ENCODE measurements at regions not wholly inside any gene's neighbourhood (a gene's known extent, or its start where the extent isn't known, plus 50 kb on each side); places are given as distances from the start of the nearest gene placed in this dataset.

DNA sequence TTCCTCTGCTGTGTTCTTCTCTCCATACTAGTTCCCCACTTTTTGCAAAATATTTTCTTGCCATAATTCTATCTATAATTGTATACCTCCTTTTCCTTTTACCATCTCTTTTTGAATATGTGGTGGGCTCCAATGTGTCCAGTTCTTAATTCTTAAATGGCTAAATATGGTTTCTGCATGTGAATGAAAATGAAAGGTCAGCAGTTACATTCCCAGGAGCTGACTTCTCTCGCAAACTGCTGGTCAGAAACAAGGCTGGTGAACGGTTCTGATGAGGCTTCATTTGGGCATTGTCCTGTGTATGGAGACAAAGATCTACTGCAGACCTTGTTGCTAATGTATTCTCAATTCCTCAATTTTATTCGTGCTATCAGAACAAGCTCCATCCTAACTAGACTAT lies 309.2 kb downstream of the SNX13 start:
- peaks cover 8 to 23% of the 10 kb centered on the region in 2 donors for H3K27me3 Mint-ChIP-seq
- no peaks in the 10 kb centered on the region for H3K36me3 Mint-ChIP-seq
- DNase-seq (ENCODE audit: low spot score) = no peak
- H3K27ac Mint-ChIP-seq = no peak overlapping the region
- no peak overlapping the region for H3K4me3 Mint-ChIP-seq
- H3K4me1 Mint-ChIP-seq (ENCODE audit: low read depth in 2 of 2) = no peaks in the 10 kb centered on the region
- H3K9me3 Mint-ChIP-seq = peaks cover 3% of the 10 kb centered on the region
- no peak for ATAC-seq

DNA sequence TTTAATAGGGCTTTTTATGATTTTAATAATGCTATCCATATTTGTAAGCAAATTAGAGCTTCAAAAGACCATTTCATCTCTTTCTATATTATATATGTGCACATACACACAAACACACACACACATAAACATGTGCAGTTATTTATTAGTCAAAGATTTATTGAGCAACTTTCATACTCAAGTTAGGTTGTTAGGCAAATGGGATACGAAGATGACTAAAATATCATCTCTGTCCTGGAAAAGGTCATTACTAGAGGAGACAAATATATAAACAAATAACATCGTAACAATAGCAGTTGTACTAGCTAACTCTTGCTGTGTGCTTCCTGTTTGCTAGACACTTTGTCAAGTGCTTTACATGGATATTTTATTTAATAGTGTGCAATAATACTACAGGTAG lies 307.9 kb downstream of the SNX13 start:
- Mint-ChIP-seq H3K4me3 (no peak overlapping the region), H3K36me3 (no peaks in the 10 kb centered on the region), H3K27ac (no peak overlapping the region), H3K4me1 (ENCODE audit: low read depth in 2 of 2) (no peaks in the 10 kb centered on the region), H3K9me3 (peaks cover 3% of the 10 kb centered on the region), H3K27me3 (peaks cover 13 to 29% of the 10 kb centered on the region in 2 donors)
- DNase-seq (ENCODE audit: low spot score) = no peak
- no peak for ATAC-seq

DNA sequence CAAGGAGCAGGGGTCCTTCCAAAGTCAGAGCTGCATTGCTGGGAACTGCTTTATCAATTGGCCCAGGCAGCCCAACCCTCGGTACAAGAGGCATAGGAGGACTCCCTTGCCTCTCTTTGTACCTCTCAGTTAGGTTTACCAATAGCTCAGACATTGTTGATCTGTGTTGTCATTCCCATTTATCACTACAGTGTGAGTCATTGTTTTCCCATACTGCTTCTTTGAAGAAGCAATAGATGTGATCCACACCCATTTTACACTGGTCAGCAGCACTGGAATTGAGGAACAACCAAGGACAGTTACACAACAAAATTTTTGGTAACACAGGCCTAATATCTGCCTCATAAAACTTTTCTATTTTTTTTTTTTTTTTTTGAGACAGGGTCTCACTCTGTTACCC lies 307.2 kb downstream of the SNX13 start:
- ATAC-seq = no peak
- no peaks in the 10 kb centered on the region for H3K36me3 Mint-ChIP-seq
- no peak overlapping the region for H3K4me3 Mint-ChIP-seq
- H3K27me3 Mint-ChIP-seq = peaks cover 13 to 29% of the 10 kb centered on the region in 2 donors
- DNase-seq (ENCODE audit: low spot score) = no peak
- no peaks in the 10 kb centered on the region for H3K4me1 Mint-ChIP-seq (ENCODE audit: low read depth in 2 of 2)
- no peak overlapping the region for H3K27ac Mint-ChIP-seq
- peaks cover 3% of the 10 kb centered on the region for H3K9me3 Mint-ChIP-seq

DNA sequence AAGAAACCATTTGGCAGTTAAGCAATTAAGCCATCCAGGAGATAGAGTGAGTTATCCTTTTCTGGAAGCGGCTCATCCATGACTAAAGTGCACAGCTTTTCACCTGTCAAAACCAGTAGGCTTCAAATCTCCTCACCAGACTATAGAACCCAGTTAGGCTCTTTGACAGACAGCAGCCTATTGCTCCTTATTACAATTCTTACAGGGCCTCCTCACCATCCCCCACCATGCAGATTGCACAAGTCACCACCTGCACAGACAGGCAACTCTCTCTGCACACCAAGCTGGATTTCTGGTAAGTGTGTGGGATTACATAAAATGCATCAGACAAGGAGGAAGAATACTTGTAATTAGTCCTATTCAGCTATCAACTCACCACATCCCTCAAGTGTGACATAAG lies 301.6 kb downstream of the SNX13 start:
- H3K27me3 Mint-ChIP-seq = peaks cover 15 to 27% of the 10 kb centered on the region in 2 donors

GRCh38 chr7:17640730-17641377 lies 299.4 kb downstream of the SNX13 start:
- Mint-ChIP-seq H3K27ac (no peak overlapping the region), H3K9me3 (no peaks in the 10 kb centered on the region), H3K4me3 (no peak overlapping the region), H3K36me3 (no peaks in the 10 kb centered on the region), H3K27me3 (peaks cover 12 to 13% of the 10 kb centered on the region in 2 donors), H3K4me1 (ENCODE audit: low read depth in 2 of 2) (no peaks in the 10 kb centered on the region)
- ATAC-seq (no peak), DNase-seq (ENCODE audit: low spot score) (no peak)

More for the DNA sequence above, 301.6 kb downstream of the SNX13 start:
- no peaks in the 10 kb centered on the region for H3K36me3 Mint-ChIP-seq
- no peak for DNase-seq (ENCODE audit: low spot score)
- no peak overlapping the region for H3K4me3 Mint-ChIP-seq
- ATAC-seq = no peak
- H3K4me1 Mint-ChIP-seq (ENCODE audit: low read depth in 2 of 2) = no peaks in the 10 kb centered on the region
- H3K9me3 Mint-ChIP-seq = no peaks in the 10 kb centered on the region
- no peak overlapping the region for H3K27ac Mint-ChIP-seq

DNA sequence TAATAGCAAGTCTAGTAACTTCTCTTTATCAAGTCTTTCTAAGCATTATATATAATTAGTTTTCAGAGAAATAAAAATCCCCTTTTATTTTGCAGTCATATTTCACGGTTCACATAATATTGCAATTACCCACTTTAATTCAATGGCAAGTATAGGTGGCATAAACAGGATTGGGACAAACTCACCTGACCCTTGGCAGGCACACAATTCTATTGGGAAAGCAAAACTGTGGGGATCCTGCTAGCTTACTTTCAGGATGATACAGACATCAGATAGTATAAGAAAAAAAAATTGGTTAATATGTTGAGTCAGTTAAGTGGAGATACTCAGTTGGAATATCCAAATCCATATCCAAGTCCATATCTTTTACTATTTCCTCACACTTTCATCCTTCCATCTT lies 294.8 kb downstream of the SNX13 start:
- H3K4me1 Mint-ChIP-seq (ENCODE audit: low read depth in 2 of 2) = no peaks in the 10 kb centered on the region
- no peak overlapping the region for H3K4me3 Mint-ChIP-seq
- no peak overlapping the region for H3K27ac Mint-ChIP-seq
- peaks cover 3 to 18% of the 10 kb centered on the region in 2 donors for H3K27me3 Mint-ChIP-seq
- no peaks in the 10 kb centered on the region for H3K9me3 Mint-ChIP-seq
- ATAC-seq (no peak), DNase-seq (ENCODE audit: low spot score) (no peak)
- no peaks in the 10 kb centered on the region for H3K36me3 Mint-ChIP-seq

- H3K27ac Mint-ChIP-seq = no peak overlapping the region
- no peaks in the 10 kb centered on the region for H3K36me3 Mint-ChIP-seq
- H3K4me3 Mint-ChIP-seq = no peak overlapping the region
- H3K27me3 Mint-ChIP-seq = peaks cover 3 to 20% of the 10 kb centered on the region in 2 donors
- H3K9me3 Mint-ChIP-seq = no peaks in the 10 kb centered on the region
- DNase-seq (ENCODE audit: low spot score) (no peak), ATAC-seq (no peak)
- H3K4me1 Mint-ChIP-seq (ENCODE audit: low read depth in 2 of 2) = no peaks in the 10 kb centered on the region
These were observed 293.9 kb downstream of the SNX13 start for GRCh38 chr7:17646253-17646956.

DNA sequence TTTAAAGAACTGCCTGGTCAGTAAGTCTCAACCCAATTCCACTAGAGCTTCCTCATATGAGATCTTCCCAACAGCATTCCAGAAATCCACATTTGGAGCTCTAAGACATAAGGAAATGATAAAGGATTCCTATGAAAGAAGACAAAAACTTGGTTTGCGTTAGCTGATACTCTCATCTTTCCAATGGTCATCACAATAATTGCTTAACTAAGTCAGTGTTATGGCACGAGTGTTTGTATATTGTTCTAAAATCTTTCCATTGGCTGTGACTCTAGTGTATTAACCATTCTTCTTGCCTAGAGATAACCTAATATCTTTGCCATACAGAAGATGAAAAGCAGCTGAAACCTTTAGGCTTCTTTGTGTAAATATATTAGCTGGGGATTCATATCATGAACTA lies 289.0 kb downstream of the SNX13 start:
- no peaks in the 10 kb centered on the region for H3K9me3 Mint-ChIP-seq
- no peaks in the 10 kb centered on the region for H3K4me1 Mint-ChIP-seq (ENCODE audit: low read depth in 2 of 2)
- no peaks in the 10 kb centered on the region for H3K36me3 Mint-ChIP-seq
- H3K27ac Mint-ChIP-seq = no peak overlapping the region
- no peak for ATAC-seq
- H3K4me3 Mint-ChIP-seq = no peak overlapping the region
- peaks cover 6 to 23% of the 10 kb centered on the region in 2 donors for H3K27me3 Mint-ChIP-seq
- no peak for DNase-seq (ENCODE audit: low spot score)

GRCh38 chr7:17651863-17652385 lies 288.4 kb downstream of the SNX13 start:
- Mint-ChIP-seq H3K27ac (no peak overlapping the region), H3K27me3 (peaks cover 6 to 23% of the 10 kb centered on the region in 2 donors), H3K4me1 (ENCODE audit: low read depth in 2 of 2) (peaks cover 0 to 1% of the 10 kb centered on the region in 2 donors), H3K36me3 (no peaks in the 10 kb centered on the region), H3K9me3 (no peaks in the 10 kb centered on the region), H3K4me3 (no peak overlapping the region)
- DNase-seq (ENCODE audit: low spot score) (no peak), ATAC-seq (no peak)

GRCh38 chr7:17654940-17655339 lies 285.4 kb downstream of the SNX13 start:
- no peak overlapping the region for H3K27ac Mint-ChIP-seq
- DNase-seq (ENCODE audit: low spot score) (no peak), ATAC-seq (no peak)
- H3K36me3 Mint-ChIP-seq = no peaks in the 10 kb centered on the region
- no peak overlapping the region for H3K4me3 Mint-ChIP-seq
- no peaks in the 10 kb centered on the region for H3K9me3 Mint-ChIP-seq
- H3K4me1 Mint-ChIP-seq (ENCODE audit: low read depth in 2 of 2) = peaks cover 0 to 3% of the 10 kb centered on the region in 2 donors
- H3K27me3 Mint-ChIP-seq = peaks cover 6 to 16% of the 10 kb centered on the region in 2 donors

DNA sequence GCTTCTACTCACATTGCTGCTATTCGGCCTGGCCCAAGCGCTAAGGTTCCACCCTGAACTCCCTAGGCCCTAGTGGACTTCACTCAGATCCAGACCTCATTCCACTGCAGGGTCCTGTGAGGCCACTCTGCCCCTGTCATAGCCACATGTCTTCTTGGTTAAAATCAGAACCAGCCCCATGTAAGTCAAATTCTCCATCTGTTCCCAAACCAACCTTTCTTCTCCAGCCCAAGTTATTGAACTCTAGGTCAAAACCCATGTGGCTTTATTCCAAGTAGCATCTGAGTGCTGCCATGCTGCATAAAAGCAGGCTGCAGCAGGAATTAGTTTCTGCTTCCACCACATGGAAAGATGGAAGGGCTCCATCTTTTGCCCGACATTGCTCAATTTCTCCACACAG lies 281.2 kb downstream of the SNX13 start:
- peaks cover 2 to 8% of the 10 kb centered on the region in 2 donors for H3K27me3 Mint-ChIP-seq

GRCh38 chr7:17660116-17660515 lies 280.2 kb downstream of the SNX13 start:
- no peak overlapping the region for H3K27ac Mint-ChIP-seq
- H3K4me1 Mint-ChIP-seq (ENCODE audit: low read depth in 2 of 2) = peaks cover 0 to 3% of the 10 kb centered on the region in 2 donors
- ATAC-seq (no peak), DNase-seq (ENCODE audit: low spot score) (no peak)
- no peak overlapping the region for H3K4me3 Mint-ChIP-seq
- H3K27me3 Mint-ChIP-seq = peaks cover 0 to 8% of the 10 kb centered on the region in 2 donors
- H3K36me3 Mint-ChIP-seq = no peaks in the 10 kb centered on the region
- no peaks in the 10 kb centered on the region for H3K9me3 Mint-ChIP-seq

More for the DNA sequence above, 281.2 kb downstream of the SNX13 start:
- no peak overlapping the region for H3K4me3 Mint-ChIP-seq
- DNase-seq (ENCODE audit: low spot score) (no peak), ATAC-seq (no peak)
- no peak overlapping the region for H3K27ac Mint-ChIP-seq
- no peaks in the 10 kb centered on the region for H3K9me3 Mint-ChIP-seq
- H3K4me1 Mint-ChIP-seq (ENCODE audit: low read depth in 2 of 2) = peaks cover 0 to 3% of the 10 kb centered on the region in 2 donors
- no peaks in the 10 kb centered on the region for H3K36me3 Mint-ChIP-seq

GRCh38 chr7:17661982-17662585 lies 278.2 kb downstream of the SNX13 start:
- Mint-ChIP-seq H3K9me3 (no peaks in the 10 kb centered on the region), H3K4me3 (no peak overlapping the region), H3K4me1 (ENCODE audit: low read depth in 2 of 2) (peaks cover 0 to under 1% of the 10 kb centered on the region in 2 donors), H3K36me3 (no peaks in the 10 kb centered on the region), H3K27ac (no peak overlapping the region), H3K27me3 (no peaks in the 10 kb centered on the region)
- ATAC-seq (no peak), DNase-seq (ENCODE audit: low spot score) (no peak)

DNA sequence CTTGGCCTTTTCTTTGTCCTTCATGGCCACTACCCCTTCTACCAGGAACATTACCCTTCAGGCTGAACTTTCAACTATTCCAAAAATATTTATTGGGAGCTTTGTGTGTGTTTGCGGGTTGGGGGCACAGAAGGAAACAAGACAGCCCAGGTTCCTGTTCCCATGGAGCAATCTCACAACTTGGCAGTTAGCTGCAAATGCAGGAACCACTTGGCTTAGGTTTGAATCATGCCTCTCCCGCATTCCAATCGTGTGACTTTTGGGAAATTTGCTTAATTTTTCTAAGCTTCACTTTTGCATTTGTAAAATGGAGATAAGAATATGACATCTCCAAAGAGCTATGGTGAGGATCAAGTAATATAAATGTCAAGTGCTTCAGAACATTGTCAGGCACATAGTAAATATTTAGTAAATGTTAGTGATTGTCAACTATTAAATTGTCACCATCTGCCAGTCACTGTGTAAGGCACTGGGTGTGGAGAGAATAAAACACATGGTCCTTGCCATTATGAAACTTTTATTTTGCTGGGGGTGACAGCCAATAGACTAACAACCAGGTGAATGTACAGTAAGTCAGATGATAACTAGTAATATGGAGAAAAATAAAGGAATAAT lies 277.1 kb downstream of the SNX13 start:
- ATAC-seq = no peak
- DNase-seq (ENCODE audit: low spot score) = no peak
- H3K36me3 Mint-ChIP-seq = no peaks in the 10 kb centered on the region
- no peak overlapping the region for H3K4me3 Mint-ChIP-seq
- H3K9me3 Mint-ChIP-seq = no peaks in the 10 kb centered on the region
- no peak overlapping the region for H3K27ac Mint-ChIP-seq
- no peaks in the 10 kb centered on the region for H3K4me1 Mint-ChIP-seq (ENCODE audit: low read depth in 2 of 2)
- H3K27me3 Mint-ChIP-seq = peaks cover 0 to 2% of the 10 kb centered on the region in 2 donors

Measured in natural killer cell treated with Interleukin-12 subunit alpha and Interleukin-12 subunit beta and Interleukin-15 and Interleukin-18, amount 100 ng/mL, for 72 hours (primary cell).